SK-N-SH treated with all-trans-retinoic acid at 6 μM for 48 hours (cell line): ENCODE measurements at regions not wholly inside any gene's neighbourhood (a gene's known extent, or its start where the extent isn't known, plus 50 kb on each side); places are given as distances from the start of the nearest gene placed in this dataset.

ENCODE experiments used
- BACH2 ChIP-seq: fragments of 250-450 bp; sonication (Bioruptor Pico); IDR thresholded peaks from 2 replicates; pipeline ENCODE4 v1.9.0; 2021; ENCODE audit warnings: mild to moderate bottlenecking, borderline replicate concordance
- CREB5 ChIP-seq: fragments of 250-450 bp; sonication (Bioruptor Pico); IDR thresholded peaks from 2 replicates; pipeline ENCODE4 v1.5.1; 2020; ENCODE audit warnings: low read depth, mild to moderate bottlenecking, moderate library complexity
- CSRNP3 ChIP-seq: fragments of 250-450 bp; sonication (Bioruptor Pico); IDR thresholded peaks from 2 replicates; pipeline ENCODE4 v1.5.1; 2021; ENCODE audit warnings: mild to moderate bottlenecking, moderate library complexity
- ISL1 ChIP-seq: fragments of 250-450 bp; sonication (Bioruptor Pico); IDR thresholded peaks from 2 replicates; pipeline ENCODE4 v2.1.2; 2022; ENCODE audit warnings: mild to moderate bottlenecking, moderate library complexity
- PATZ1 ChIP-seq: fragments of 250-450 bp; sonication (Bioruptor Pico); IDR thresholded peaks from 2 replicates; pipeline ENCODE4 v1.8.0; 2020; ENCODE audit warnings: mild to moderate bottlenecking, moderate library complexity, borderline replicate concordance
- TSHZ2 ChIP-seq: fragments of 250-450 bp; sonication (Bioruptor Pico); IDR thresholded peaks from 2 replicates; pipeline ENCODE4 v1.5.0; 2020; ENCODE audit warnings: mild to moderate bottlenecking, moderate library complexity
- ZC3H10 ChIP-seq: fragments of 250-450 bp; sonication (Bioruptor Pico); IDR thresholded peaks from 2 replicates; pipeline ENCODE4 v1.5.1; 2021; ENCODE audit warnings: mild to moderate bottlenecking, moderate library complexity
- ZFP3 ChIP-seq: fragments of 250-450 bp; sonication (Bioruptor Pico); IDR thresholded peaks from 2 replicates; pipeline ENCODE4 v1.5.0; 2020; ENCODE audit warnings: mild to moderate bottlenecking, moderate library complexity
- ZFP30 ChIP-seq: fragments of 450-650 bp; formaldehyde crosslinking; IDR thresholded peaks from 2 replicates; pipeline ENCODE4 v1.5.0; 2022; ENCODE audit warnings: mild to moderate bottlenecking, moderate library complexity
- ZNF70 ChIP-seq: fragments of 450-650 bp; formaldehyde crosslinking; IDR thresholded peaks from 2 replicates; pipeline ENCODE4 v1.5.0; 2020; ENCODE audit warnings: mild to moderate bottlenecking, moderate library complexity
- ZNF8 ChIP-seq: fragments of 450-650 bp; formaldehyde crosslinking; IDR thresholded peaks from 2 replicates; pipeline ENCODE4 v1.5.0; 2020; ENCODE audit warnings: mild to moderate bottlenecking, moderate library complexity

GRCh38 chr7:66413379-66414114, 208.4 kb downstream of the TPST1 start:
- TF ChIP-seq BACH2 (0 out of 2 replicates have a peak, but pooled peaks have one; percentile 31), ZNF8 (CRISPR knock-in tag) (no peak), TSHZ2 (CRISPR knock-in tag) (no peak; the same call in 1 of the 2 replicates), PATZ1 (no peak), ZFP3 (CRISPR knock-in tag) (no peak), ZNF70 (CRISPR knock-in tag) (no peak), ZFP30 (no peak), CSRNP3 (CRISPR knock-in tag) (no peak), CREB5 (CRISPR knock-in tag) (no peak), ISL1 (no peak), ZC3H10 (CRISPR knock-in tag) (no peak)
